HCT116 (cell line): ENCODE measurements at regions not wholly inside any gene's neighbourhood (a gene's known extent, or its start where the extent isn't known, plus 50 kb on each side); places are given as distances from the start of the nearest gene placed in this dataset.

Experiments used
- ATAC-seq: fragments of 200-7000 bp; cut with Tn5 transposase; 2 replicates; pipeline ENCODE4 v1.9.1; 2020; ENCODE audit warnings: mild to moderate bottlenecking, moderate library complexity
- BruUV-seq: library from RNA; stranded (reverse); fragments of 400-500 nt; replicated peaks from 2 replicates; lab custom pipeline; 2021; lab: Mats Ljungman, UMichigan
- CTCF ChIA-PET: fragments of 300-600 bp; sonication (Branson Sonifier 250); formaldehyde crosslinking; loops from one replicate; lab custom pipeline; 2021; ENCODE audit warnings: antibody characterized with exemption; lab: Charles Lee
- POLR2A ChIA-PET: fragments of 300-600, 350-600 bp; sonication (Branson Sonifier 250); formaldehyde crosslinking; loops from one replicate; lab custom pipeline; 2021; ENCODE audit warnings: antibody characterized with exemption; lab: Charles Lee
- RAD21 ChIA-PET, 2 experiments: fragments of 300-600 bp; sonication (Branson Sonifier 250); formaldehyde crosslinking; loops; one replicate each; lab custom pipeline; 2023; ENCODE audit warnings: low total read pairs in 2 of 2; ENCODE audit not compliant: uncharacterized antibody in 2 of 2, unreplicated experiment in 2 of 2, low non-redundant PET in 1 of 2; lab: Charles Lee
- DNase-seq: peaks from one replicate; pipeline ENCODE4 v3.0.0-alpha.2; 2010; ENCODE audit warnings: low read depth, low spot score
- H2AFZ ChIP-seq: fragments of 200-600 bp; shearing (Covaris generic), sonication (generic); 2 replicates; pipeline ENCODE4 v1.6.1; 2017; ENCODE audit warnings: low read depth, mixed run types, mixed read lengths, antibody characterized with exemption, low read length; ENCODE audit not compliant: poor library complexity, severe bottlenecking
- H3K27ac ChIP-seq: 2 replicates; pipeline ENCODE4 v1.5.1; 2012; ENCODE audit warnings: low read depth, low read length
- H3K27me3 ChIP-seq: fragments of 200-600 bp; sonication (generic); 2 replicates; pipeline ENCODE4 v1.6.1; 2016; ENCODE audit warnings: mixed run types, low read length, mixed read lengths; ENCODE audit not compliant: insufficient read depth
- H3K36me3 ChIP-seq, 2 experiments: fragments of 200-500 bp in 1 of 2; fragments of 200-600 bp in 1 of 2; sonication (Bioruptor generic) in 1 of 2; sonication (generic) in 1 of 2; 2 replicates each; pipeline versions ENCODE4 v1.5.1 to v1.6.1; 2014 to 2016; ENCODE audit warnings: low read length in 2 of 2, inconsistent platforms in 1 of 2, mixed read lengths in 1 of 2, mixed run types in 1 of 2; ENCODE audit not compliant: insufficient read depth in 2 of 2, control insufficient read depth in 1 of 2
- H3K4me1 ChIP-seq, 2 experiments: fragments of 200-600 bp in 1 of 2; sonication (generic) in 1 of 2; 2 replicates each; pipeline versions ENCODE4 v1.5.1 to v1.6.1; 2012 to 2017; ENCODE audit warnings: low read length in 2 of 2, inconsistent platforms in 1 of 2, mild to moderate bottlenecking in 1 of 2, mixed read lengths in 1 of 2, mixed run types in 1 of 2, moderate library complexity in 1 of 2; ENCODE audit not compliant: insufficient read depth in 2 of 2, control insufficient read depth in 1 of 2
- H3K4me2 ChIP-seq: fragments of 200-600 bp; sonication (generic); 2 replicates; pipeline ENCODE4 v1.6.1; 2017; ENCODE audit warnings: mixed run types, low read length, mixed read lengths
- H3K4me3 ChIP-seq, 2 experiments: fragments of 200-600 bp in 1 of 2; sonication (generic) in 1 of 2; replicated peaks in 1 of 2; 2 replicates each; pipeline ENCODE4 v1.5.1; 2011 to 2016; ENCODE audit warnings: low read length in 2 of 2, control low read depth in 1 of 2, low read depth in 1 of 2, mild to moderate bottlenecking in 1 of 2, mixed read lengths in 1 of 2, mixed run types in 1 of 2
- H3K79me2 ChIP-seq: fragments of 200-600 bp; sonication (generic); 2 replicates; pipeline ENCODE4 v1.6.1; 2017; ENCODE audit warnings: mild to moderate bottlenecking, mixed run types, low read length, moderate library complexity, mixed read lengths; ENCODE audit not compliant: insufficient read depth
- H3K9ac ChIP-seq: fragments of 200-600 bp; sonication (generic); 2 replicates; pipeline ENCODE4 v1.6.1; 2016; ENCODE audit warnings: low read length, mixed read lengths
- H3K9me2 ChIP-seq: fragments of 200-600 bp; sonication (generic), shearing (Covaris generic); 2 replicates; pipeline ENCODE4 v1.6.1; 2017; ENCODE audit warnings: mixed run types, mild to moderate bottlenecking, moderate library complexity; ENCODE audit not compliant: insufficient read depth
- H3K9me3 ChIP-seq, 2 experiments: fragments of 200-500 bp in 1 of 2; fragments of 200-600 bp in 1 of 2; sonication (Bioruptor generic) in 1 of 2; sonication (generic) in 1 of 2; 2 replicates each; pipeline ENCODE4 v1.6.1; 2014 to 2017; ENCODE audit warnings: low read length in 2 of 2, mixed read lengths in 2 of 2, inconsistent platforms in 1 of 2, low read depth in 1 of 2, mild to moderate bottlenecking in 1 of 2, mixed run types in 1 of 2, moderate library complexity in 1 of 2; ENCODE audit not compliant: control insufficient read depth in 1 of 2, insufficient read depth in 1 of 2
- H4K20me1 ChIP-seq: fragments of 200-600 bp; sonication (generic), shearing (Covaris generic); 2 replicates; pipeline ENCODE4 v1.6.1; 2017; ENCODE audit warnings: mixed run types, mild to moderate bottlenecking, moderate library complexity; ENCODE audit not compliant: insufficient read depth
- CBX3 ChIP-seq: IDR thresholded peaks from 2 replicates; pipeline ENCODE4 v1.6.1; 2012; ENCODE audit warnings: low read depth
- ELF1 ChIP-seq: IDR thresholded peaks from 2 replicates; pipeline ENCODE4 v1.6.1; 2012; ENCODE audit warnings: low read depth, borderline replicate concordance
- EZH2phosphoT487 ChIP-seq: fragments of 200-600 bp; IDR thresholded peaks from 2 replicates; pipeline ENCODE4 v1.6.1; 2018; ENCODE audit warnings: antibody characterized with exemption, borderline replicate concordance
- POLR2A ChIP-seq: IDR thresholded peaks from 2 replicates; pipeline ENCODE4 v1.7.0; 2011; ENCODE audit warnings: borderline replicate concordance; ENCODE audit not compliant: insufficient read depth, insufficient read length; ENCODE audit errors: extremely low read depth
- SP1 ChIP-seq: IDR thresholded peaks from 2 replicates; pipeline ENCODE4 v1.6.1; 2012; ENCODE audit warnings: low read depth
- intact Hi-C: fragments of 100-400 bp; cut with micrococcal nuclease; formaldehyde crosslinking; loops from 2 replicates; pipeline ENCODE4 v1.10.0; 2022
- TF ChIP-seq, protein P1 (sequence below): IDR thresholded peaks from 2 replicates; pipeline ENCODE4 v1.6.1; 2011; ENCODE audit warnings: mild to moderate bottlenecking, low read length, moderate library complexity; ENCODE audit not compliant: insufficient replicate concordance; ENCODE audit errors: extremely low read depth
- TF ChIP-seq, protein P2 (sequence below): IDR thresholded peaks from 2 replicates; pipeline ENCODE4 v1.6.1; 2012; ENCODE audit warnings: low read depth
- TF ChIP-seq, protein P3 (sequence below), 3 experiments: fragments of 200-600 bp in 1 of 3; sonication (generic) in 1 of 3; IDR thresholded peaks in 2 of 3; conservative IDR thresholded peaks in 1 of 3; 2 replicates each; pipeline ENCODE4 v1.5.1; 2012 to 2017; ENCODE audit warnings: low read depth in 2 of 3, low read length in 2 of 3, antibody characterized with exemption in 1 of 3, borderline replicate concordance in 1 of 3, control low read depth in 1 of 3, mild to moderate bottlenecking in 1 of 3, mixed read lengths in 1 of 3, mixed run types in 1 of 3, moderate library complexity in 1 of 3; ENCODE audit not compliant: insufficient read depth in 1 of 3

DNA sequence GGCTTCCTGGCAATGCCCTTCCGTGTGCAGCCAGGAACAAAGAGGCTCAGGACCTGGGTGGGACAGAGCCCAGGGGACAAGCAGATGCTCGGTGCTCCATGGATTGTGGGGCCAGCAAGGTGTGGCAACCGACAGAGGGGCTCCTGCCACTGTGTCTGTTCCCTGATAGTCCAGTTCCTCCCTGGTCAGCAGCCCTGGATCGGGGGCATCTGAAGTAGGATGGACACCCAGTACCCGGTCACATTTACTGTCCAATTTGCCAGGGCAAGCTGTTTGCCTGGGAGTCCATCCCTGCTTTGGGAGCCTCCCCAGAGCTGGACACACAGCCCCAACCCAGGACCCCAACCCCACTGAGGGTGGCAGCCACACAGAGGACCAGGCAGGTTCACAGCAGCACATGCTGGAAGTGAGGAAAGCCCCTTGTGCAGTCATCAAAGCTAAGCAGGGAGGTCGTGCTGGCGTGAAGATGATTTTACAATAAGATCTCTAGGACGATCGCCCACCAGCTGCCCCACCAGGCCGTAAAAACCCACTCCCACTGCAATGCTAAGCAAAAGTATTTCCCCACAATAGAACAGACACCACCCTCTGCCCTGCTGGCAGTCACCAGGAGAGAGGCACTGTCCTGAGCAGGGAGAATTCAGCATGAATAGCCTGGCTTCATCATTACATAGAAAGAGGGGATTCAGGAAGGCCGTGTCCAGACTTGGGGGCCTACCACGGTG lies 141.7 kb downstream of the NDUFA10 start:
- no peak overlapping the region for H3K4me2 ChIP-seq
- no peaks in the 10 kb centered on the region for H3K4me1 ChIP-seq
- H3K27me3 ChIP-seq, result no peaks in the 10 kb centered on the region
- TF ChIP-seq CBX3, result no peak
- no peak for TF ChIP-seq ELF1
- H3K4me3 ChIP-seq, result no peak overlapping the region
- ChIA-PET RAD21 (no interaction called here), CTCF (interaction anchor here (2.9 kb wide), 1 partner anchor 60 kb away, joined by 14 read pairs; no protein-coding TSS in a partner anchor), POLR2A (no interaction called here)
- peaks cover 7% of the 10 kb centered on the region in 2 experiments; a peak in 2 of 4 replicates for H3K9me3 ChIP-seq
- no peaks in the 10 kb centered on the region for H3K9me2 ChIP-seq
- no peaks in the 10 kb centered on the region for H3K79me2 ChIP-seq
- no peaks in the 10 kb centered on the region for H3K36me3 ChIP-seq
- H3K27ac ChIP-seq, result no peak overlapping the region
- no peak overlapping the region for H2AFZ ChIP-seq
- DNase-seq (no peak), ATAC-seq (no peak)
- intact Hi-C loops, result loop anchor here (5.0 kb wide), 2 partner anchors 506 to 616 kb away; no protein-coding TSS in a partner anchor
- H3K9ac ChIP-seq, result no peak overlapping the region
- no peaks in the 10 kb centered on the region for H4K20me1 ChIP-seq
- no TSS peak for BruUV-seq

DNA sequence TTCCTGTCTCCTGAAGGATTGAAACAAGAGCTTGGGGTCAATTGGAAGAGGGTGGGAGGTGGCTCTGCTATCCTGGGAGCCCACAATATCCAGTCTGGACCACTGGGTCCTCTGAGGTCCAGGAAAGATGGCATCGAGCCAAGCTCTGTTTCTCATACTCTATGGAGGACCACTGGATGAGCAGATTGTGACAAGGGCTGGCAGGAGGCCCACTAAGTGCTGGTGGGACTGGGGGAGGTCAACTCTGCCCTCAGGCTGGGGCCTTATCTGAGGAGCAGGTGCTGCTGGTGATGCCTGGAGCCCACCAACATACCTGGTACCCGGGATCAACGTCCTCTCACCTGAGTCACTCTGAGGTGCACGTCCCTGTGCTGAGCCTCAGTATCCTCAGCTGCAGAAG lies 142.4 kb downstream of the NDUFA10 start:
- DNase-seq (no peak), ATAC-seq (no peak)
- no peak overlapping the region for H3K4me2 ChIP-seq
- H2AFZ ChIP-seq, result no peak overlapping the region
- H3K4me3 ChIP-seq, result no peak overlapping the region
- ChIA-PET POLR2A (no interaction called here), CTCF (no interaction called here)
- H3K36me3 ChIP-seq, result no peaks in the 10 kb centered on the region
- H3K4me1 ChIP-seq, result no peaks in the 10 kb centered on the region
- no peak for TF ChIP-seq EZH2phosphoT487
- TF ChIP-seq, protein P1, sequence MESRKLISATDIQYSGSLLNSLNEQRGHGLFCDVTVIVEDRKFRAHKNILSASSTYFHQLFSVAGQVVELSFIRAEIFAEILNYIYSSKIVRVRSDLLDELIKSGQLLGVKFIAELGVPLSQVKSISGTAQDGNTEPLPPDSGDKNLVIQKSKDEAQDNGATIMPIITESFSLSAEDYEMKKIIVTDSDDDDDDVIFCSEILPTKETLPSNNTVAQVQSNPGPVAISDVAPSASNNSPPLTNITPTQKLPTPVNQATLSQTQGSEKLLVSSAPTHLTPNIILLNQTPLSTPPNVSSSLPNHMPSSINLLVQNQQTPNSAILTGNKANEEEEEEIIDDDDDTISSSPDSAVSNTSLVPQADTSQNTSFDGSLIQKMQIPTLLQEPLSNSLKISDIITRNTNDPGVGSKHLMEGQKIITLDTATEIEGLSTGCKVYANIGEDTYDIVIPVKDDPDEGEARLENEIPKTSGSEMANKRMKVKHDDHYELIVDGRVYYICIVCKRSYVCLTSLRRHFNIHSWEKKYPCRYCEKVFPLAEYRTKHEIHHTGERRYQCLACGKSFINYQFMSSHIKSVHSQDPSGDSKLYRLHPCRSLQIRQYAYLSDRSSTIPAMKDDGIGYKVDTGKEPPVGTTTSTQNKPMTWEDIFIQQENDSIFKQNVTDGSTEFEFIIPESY, result no peak
- TF ChIP-seq SP1, result no peak
- TF ChIP-seq, protein P2, sequence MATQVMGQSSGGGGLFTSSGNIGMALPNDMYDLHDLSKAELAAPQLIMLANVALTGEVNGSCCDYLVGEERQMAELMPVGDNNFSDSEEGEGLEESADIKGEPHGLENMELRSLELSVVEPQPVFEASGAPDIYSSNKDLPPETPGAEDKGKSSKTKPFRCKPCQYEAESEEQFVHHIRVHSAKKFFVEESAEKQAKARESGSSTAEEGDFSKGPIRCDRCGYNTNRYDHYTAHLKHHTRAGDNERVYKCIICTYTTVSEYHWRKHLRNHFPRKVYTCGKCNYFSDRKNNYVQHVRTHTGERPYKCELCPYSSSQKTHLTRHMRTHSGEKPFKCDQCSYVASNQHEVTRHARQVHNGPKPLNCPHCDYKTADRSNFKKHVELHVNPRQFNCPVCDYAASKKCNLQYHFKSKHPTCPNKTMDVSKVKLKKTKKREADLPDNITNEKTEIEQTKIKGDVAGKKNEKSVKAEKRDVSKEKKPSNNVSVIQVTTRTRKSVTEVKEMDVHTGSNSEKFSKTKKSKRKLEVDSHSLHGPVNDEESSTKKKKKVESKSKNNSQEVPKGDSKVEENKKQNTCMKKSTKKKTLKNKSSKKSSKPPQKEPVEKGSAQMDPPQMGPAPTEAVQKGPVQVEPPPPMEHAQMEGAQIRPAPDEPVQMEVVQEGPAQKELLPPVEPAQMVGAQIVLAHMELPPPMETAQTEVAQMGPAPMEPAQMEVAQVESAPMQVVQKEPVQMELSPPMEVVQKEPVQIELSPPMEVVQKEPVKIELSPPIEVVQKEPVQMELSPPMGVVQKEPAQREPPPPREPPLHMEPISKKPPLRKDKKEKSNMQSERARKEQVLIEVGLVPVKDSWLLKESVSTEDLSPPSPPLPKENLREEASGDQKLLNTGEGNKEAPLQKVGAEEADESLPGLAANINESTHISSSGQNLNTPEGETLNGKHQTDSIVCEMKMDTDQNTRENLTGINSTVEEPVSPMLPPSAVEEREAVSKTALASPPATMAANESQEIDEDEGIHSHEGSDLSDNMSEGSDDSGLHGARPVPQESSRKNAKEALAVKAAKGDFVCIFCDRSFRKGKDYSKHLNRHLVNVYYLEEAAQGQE, result no peak
- TF ChIP-seq, protein P3, sequence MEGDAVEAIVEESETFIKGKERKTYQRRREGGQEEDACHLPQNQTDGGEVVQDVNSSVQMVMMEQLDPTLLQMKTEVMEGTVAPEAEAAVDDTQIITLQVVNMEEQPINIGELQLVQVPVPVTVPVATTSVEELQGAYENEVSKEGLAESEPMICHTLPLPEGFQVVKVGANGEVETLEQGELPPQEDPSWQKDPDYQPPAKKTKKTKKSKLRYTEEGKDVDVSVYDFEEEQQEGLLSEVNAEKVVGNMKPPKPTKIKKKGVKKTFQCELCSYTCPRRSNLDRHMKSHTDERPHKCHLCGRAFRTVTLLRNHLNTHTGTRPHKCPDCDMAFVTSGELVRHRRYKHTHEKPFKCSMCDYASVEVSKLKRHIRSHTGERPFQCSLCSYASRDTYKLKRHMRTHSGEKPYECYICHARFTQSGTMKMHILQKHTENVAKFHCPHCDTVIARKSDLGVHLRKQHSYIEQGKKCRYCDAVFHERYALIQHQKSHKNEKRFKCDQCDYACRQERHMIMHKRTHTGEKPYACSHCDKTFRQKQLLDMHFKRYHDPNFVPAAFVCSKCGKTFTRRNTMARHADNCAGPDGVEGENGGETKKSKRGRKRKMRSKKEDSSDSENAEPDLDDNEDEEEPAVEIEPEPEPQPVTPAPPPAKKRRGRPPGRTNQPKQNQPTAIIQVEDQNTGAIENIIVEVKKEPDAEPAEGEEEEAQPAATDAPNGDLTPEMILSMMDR (IDR thresholded peaks at IDR 0.05 in 2 of 3, conservative IDR thresholded peaks at IDR 0.05 in 1 of 3; ENCODE audit: borderline replicate concordance in 1 of 3, insufficient read depth in 1 of 3, low read depth in 2 of 3, low read length in 2 of 3), result no peak
- TF ChIP-seq POLR2A, result no peak
- TF ChIP-seq, all 23 proteins: peak for 0
- Histone ChIP-seq H3K27me3 (no peaks in the 10 kb centered on the region), H3K9me2 (no peaks in the 10 kb centered on the region), H4K20me1 (no peaks in the 10 kb centered on the region), H3K9me3 (peaks cover 7% of the 10 kb centered on the region in 2 experiments; a peak in 2 of 4 replicates), H3K27ac (no peak overlapping the region), H3K9ac (no peak overlapping the region), H3K79me2 (no peaks in the 10 kb centered on the region)
- intact Hi-C loops, result loop anchor here (1.0 to 5.0 kb wide), 3 partner anchors 58 to 615 kb away; no protein-coding TSS in a partner anchor
- no TSS peak for BruUV-seq
- RAD21 ChIA-PET, result no interaction called here
